ENCODE measurements at regions not wholly inside any gene's neighbourhood (a gene's known extent, or its start where the extent isn't known, plus 50 kb on each side); places are given as distances from the start of the nearest gene placed in this dataset.

- Mint-ChIP-seq H3K27me3 (no peaks in the 10 kb centered on the region), H3K4me3 (no peak overlapping the region), H3K9me3 (no peaks in the 10 kb centered on the region), H3K36me3 (peaks cover 10% of the 10 kb centered on the region), H3K4me1 (peaks cover 0 to 2% (median 1%) of the 10 kb centered on the region in 3 donors), H3K27ac (no peak overlapping the region)
Measured at GRCh38 chr5:60371065-60371464, 328.9 kb downstream of the DEPDC1B start.

DNA sequence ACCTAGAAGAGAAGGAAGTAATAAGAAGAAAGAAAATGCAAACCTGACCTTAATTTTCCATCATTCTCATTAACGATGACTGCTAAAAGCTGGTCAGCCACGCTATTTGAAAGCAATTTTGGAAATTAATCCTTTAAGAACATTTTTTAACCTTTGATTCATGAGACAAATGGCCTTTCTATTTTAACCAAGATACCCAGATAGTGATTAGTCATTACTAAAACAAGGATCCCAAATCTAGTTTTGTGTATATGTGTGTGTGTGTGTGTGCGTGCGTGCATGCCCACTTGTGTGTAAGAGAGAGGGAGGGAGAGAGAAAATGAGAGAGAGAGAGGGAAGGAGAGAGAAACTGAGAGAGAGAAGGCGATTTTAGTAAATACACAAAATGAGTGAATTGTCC is 329.5 kb downstream of the DEPDC1B start:
- Mint-ChIP-seq H3K9me3 (no peaks in the 10 kb centered on the region), H3K4me3 (no peak overlapping the region), H3K4me1 (peaks cover 0 to 2% (median 2%) of the 10 kb centered on the region in 3 donors), H3K36me3 (peaks cover 10% of the 10 kb centered on the region), H3K27me3 (no peaks in the 10 kb centered on the region), H3K27ac (no peak overlapping the region)

- H3K27ac Mint-ChIP-seq, result no peak overlapping the region
- H3K36me3 Mint-ChIP-seq, result peaks cover 9% of the 10 kb centered on the region
- no peaks in the 10 kb centered on the region for H3K9me3 Mint-ChIP-seq
- peaks cover 0 to 2% (median 2%) of the 10 kb centered on the region in 3 donors for H3K4me1 Mint-ChIP-seq
- no peak overlapping the region for H3K4me3 Mint-ChIP-seq
- H3K27me3 Mint-ChIP-seq, result no peaks in the 10 kb centered on the region
Measured at GRCh38 chr5:60369391-60369790, 330.6 kb downstream of the DEPDC1B start.

GRCh38 chr5:60368100-60368499 is 331.9 kb downstream of the DEPDC1B start:
- H3K4me3 Mint-ChIP-seq, result no peak overlapping the region
- H3K36me3 Mint-ChIP-seq, result peaks cover 7% of the 10 kb centered on the region
- H3K4me1 Mint-ChIP-seq, result peaks cover 0 to 2% (median 2%) of the 10 kb centered on the region in 3 donors
- H3K27ac Mint-ChIP-seq, result no peak overlapping the region
- no peaks in the 10 kb centered on the region for H3K27me3 Mint-ChIP-seq
- H3K9me3 Mint-ChIP-seq, result no peaks in the 10 kb centered on the region

DNA sequence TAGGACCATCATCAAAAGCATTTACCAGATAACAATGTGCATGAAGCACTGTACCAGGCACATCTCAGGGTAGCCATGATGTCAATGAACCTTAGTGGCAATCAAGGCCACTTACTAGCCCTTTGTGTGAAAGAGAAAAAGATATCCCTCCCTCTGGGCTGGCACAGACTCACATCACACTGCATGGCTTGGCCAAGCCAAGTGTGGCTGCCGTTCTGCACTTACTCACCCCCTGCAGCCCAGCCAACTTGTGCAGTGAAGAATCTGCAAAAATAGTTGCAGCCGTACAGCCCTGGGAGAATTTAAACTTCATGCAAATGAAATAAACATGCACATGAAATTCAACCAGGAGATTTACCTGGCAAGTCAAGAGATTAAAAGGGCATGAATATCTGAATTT is 333.5 kb downstream of the DEPDC1B start:
- Mint-ChIP-seq H3K4me1 (peaks cover 0 to 2% (median 2%) of the 10 kb centered on the region in 3 donors), H3K27me3 (no peaks in the 10 kb centered on the region), H3K36me3 (peaks cover 7% of the 10 kb centered on the region), H3K4me3 (no peak overlapping the region), H3K27ac (no peak overlapping the region), H3K9me3 (no peaks in the 10 kb centered on the region)

GRCh38 chr5:60365001-60365400 is 335.0 kb downstream of the DEPDC1B start:
- Mint-ChIP-seq H3K4me3 (no peak overlapping the region), H3K36me3 (peaks cover 5% of the 10 kb centered on the region), H3K9me3 (no peaks in the 10 kb centered on the region), H3K27me3 (no peaks in the 10 kb centered on the region), H3K4me1 (peaks cover 0 to 4% (median 2%) of the 10 kb centered on the region in 3 donors), H3K27ac (no peak overlapping the region)

DNA sequence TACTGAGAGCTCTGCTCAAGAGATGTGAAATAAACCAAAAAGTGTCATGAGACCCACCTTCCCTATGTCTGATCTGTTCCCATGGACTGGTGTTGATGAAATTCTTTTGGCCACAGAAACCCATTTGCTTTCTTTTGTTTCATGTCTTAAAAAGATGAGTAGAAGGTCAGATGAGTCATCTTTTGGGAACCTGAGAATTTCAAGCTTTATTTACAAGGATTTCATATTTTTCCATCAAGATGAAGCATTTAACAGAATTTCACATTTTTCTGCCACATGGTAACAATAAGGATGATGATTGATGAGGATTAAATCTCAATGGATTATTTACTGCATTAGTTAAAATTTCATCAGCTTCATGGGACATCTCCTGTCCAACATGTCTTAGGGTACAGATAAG is 337.8 kb downstream of the DEPDC1B start:
- Mint-ChIP-seq H3K4me1 (peaks cover 0 to 2% (median 2%) of the 10 kb centered on the region in 3 donors), H3K27ac (no peak overlapping the region), H3K27me3 (no peaks in the 10 kb centered on the region), H3K4me3 (no peak overlapping the region), H3K9me3 (peaks cover 0 to 3% (median 0%) of the 10 kb centered on the region in 3 donors), H3K36me3 (peaks cover 3% of the 10 kb centered on the region)

GRCh38 chr5:60360355-60360754 is 339.6 kb downstream of the DEPDC1B start:
- H3K36me3 Mint-ChIP-seq, result peaks cover 3% of the 10 kb centered on the region
- H3K4me1 Mint-ChIP-seq, result peaks cover 0 to 2% (median 0%) of the 10 kb centered on the region in 3 donors
- no peak overlapping the region for H3K27ac Mint-ChIP-seq
- no peaks in the 10 kb centered on the region for H3K27me3 Mint-ChIP-seq
- no peak overlapping the region for H3K4me3 Mint-ChIP-seq
- H3K9me3 Mint-ChIP-seq, result peaks cover 0 to 3% (median 0%) of the 10 kb centered on the region in 3 donors

- Mint-ChIP-seq H3K4me1 (peaks cover 0 to 3% (median 0%) of the 10 kb centered on the region in 3 donors), H3K9me3 (peaks cover 0 to 3% (median 0%) of the 10 kb centered on the region in 3 donors), H3K27ac (no peak overlapping the region), H3K27me3 (no peaks in the 10 kb centered on the region), H3K4me3 (no peak overlapping the region), H3K36me3 (peaks cover 3% of the 10 kb centered on the region)
Measured at GRCh38 chr5:60357302-60357701, 342.7 kb downstream of the DEPDC1B start.

DNA sequence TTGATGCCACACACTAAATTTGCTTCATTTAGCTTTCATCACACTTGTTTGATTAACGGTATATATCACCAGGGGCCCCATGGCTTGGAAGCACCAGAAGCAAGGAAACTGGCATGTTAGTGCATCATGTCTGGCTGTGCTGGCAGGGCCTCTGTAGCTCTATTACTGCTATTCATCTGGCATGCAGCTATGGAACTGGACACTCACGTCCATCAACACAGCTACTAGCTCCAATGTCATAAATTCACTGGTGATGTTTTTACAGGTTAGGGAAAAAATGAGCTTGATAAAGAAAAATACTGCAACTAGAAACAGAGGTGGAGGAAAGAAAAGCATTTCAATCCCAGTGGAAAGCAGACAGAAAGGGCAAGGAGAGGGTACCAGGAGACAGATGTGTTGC is 343.2 kb downstream of the DEPDC1B start:
- peaks cover 3% of the 10 kb centered on the region for H3K36me3 Mint-ChIP-seq
- no peak overlapping the region for H3K4me3 Mint-ChIP-seq
- H3K27ac Mint-ChIP-seq, result no peak overlapping the region
- H3K4me1 Mint-ChIP-seq, result peaks cover 0 to 3% (median 0%) of the 10 kb centered on the region in 3 donors
- peaks cover 0 to 3% (median 0%) of the 10 kb centered on the region in 3 donors for H3K9me3 Mint-ChIP-seq
- H3K27me3 Mint-ChIP-seq, result no peaks in the 10 kb centered on the region

- no peaks in the 10 kb centered on the region for H3K27me3 Mint-ChIP-seq
- H3K27ac Mint-ChIP-seq, result no peak overlapping the region
- H3K4me1 Mint-ChIP-seq, result peaks cover 0 to 1% (median 0%) of the 10 kb centered on the region in 3 donors
- H3K9me3 Mint-ChIP-seq, result peaks cover 0 to 3% (median 0%) of the 10 kb centered on the region in 3 donors
- H3K4me3 Mint-ChIP-seq, result no peak overlapping the region
- peaks cover 3% of the 10 kb centered on the region for H3K36me3 Mint-ChIP-seq
Measured at GRCh38 chr5:60355181-60355580, 344.8 kb downstream of the DEPDC1B start.

DNA sequence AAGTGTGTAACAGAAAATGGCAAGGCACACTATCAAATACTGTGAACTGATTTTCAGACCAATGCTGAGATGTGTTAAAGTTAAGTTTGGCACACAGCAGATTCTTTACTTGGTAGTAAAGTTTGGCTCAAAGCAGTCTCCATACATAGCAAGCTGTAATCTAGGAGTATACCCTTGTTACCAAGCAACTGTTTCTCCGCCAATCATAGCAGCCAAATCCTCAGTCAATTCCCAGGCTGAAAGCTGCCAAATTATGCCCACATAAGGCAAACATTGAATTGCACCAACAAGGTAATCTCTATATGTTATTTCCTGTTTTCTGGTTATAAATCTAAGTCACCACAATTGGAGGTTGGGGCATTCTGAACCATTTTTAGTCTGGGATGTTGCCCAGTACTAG is 345.7 kb downstream of the DEPDC1B start:
- H3K27me3 Mint-ChIP-seq, result no peaks in the 10 kb centered on the region

DNA sequence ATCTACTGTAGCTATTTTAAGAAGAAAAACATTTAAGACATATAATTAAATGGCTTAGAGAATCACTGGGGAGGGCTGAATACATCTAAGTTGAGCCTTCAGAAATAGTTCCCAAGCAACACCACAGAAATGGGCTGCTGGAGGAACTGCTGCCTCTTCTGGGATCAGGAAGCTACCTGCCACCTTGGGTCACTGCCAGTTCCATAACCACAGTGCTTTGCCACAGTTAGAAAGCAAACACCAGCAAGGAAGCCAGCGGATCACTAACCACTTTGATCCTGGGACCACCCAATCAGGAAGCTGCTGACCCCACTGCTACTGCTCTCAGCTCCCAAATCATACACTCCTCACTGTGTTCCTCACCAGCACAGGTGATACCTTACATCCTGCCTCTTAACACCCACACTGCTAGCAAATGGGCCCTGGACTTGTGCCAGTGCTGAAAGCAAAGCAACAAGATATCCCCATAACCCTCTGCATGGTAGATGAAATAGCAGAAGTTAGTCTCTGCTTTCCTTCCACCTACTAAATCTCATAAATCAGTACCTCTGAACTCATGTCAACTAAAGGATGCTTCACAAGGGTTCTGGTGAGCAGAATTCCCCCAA is 346.9 kb downstream of the DEPDC1B start:
- H3K4me1 Mint-ChIP-seq, result peaks cover 0 to 1% (median 0%) of the 10 kb centered on the region in 3 donors
- no peak overlapping the region for H3K27ac Mint-ChIP-seq
- no peaks in the 10 kb centered on the region for H3K9me3 Mint-ChIP-seq

More for the DNA sequence above, 345.7 kb downstream of the DEPDC1B start:
- Mint-ChIP-seq H3K4me1 (peaks cover 0 to 1% (median 0%) of the 10 kb centered on the region in 3 donors), H3K9me3 (no peaks in the 10 kb centered on the region), H3K4me3 (no peak overlapping the region), H3K27ac (no peak overlapping the region), H3K36me3 (no peaks in the 10 kb centered on the region)

DNA sequence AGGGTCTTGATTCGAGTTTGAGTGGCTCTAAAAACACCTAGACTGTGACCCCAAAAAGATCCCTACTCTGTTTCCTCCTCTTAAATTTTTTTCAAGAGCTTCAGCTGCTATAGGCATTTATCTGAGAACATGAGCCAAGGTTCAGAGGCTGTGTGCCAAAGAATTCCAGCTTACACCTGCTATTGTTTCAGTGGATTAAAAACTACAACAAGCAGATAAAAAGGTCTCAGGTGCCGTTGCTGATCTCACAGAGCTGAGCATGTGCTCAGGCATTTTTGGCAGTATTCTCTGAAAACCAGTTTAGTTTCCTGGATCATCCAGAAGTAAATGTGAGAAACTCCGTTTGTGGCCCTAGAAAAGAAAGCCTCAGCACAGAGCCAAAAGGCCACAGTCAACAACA is 349.2 kb downstream of the DEPDC1B start:
- Mint-ChIP-seq H3K36me3 (peaks cover 4% of the 10 kb centered on the region), H3K4me1 (peaks cover 0 to 1% (median 0%) of the 10 kb centered on the region in 3 donors), H3K9me3 (no peaks in the 10 kb centered on the region), H3K4me3 (no peak overlapping the region), H3K27ac (peak overlapping the region in 1 of 3 donors; percentile 45), H3K27me3 (peaks cover 1% of the 10 kb centered on the region)

More for the DNA sequence above, 346.9 kb downstream of the DEPDC1B start:
- Mint-ChIP-seq H3K36me3 (peaks cover 2% of the 10 kb centered on the region), H3K4me3 (no peak overlapping the region), H3K27me3 (no peaks in the 10 kb centered on the region)

DNA sequence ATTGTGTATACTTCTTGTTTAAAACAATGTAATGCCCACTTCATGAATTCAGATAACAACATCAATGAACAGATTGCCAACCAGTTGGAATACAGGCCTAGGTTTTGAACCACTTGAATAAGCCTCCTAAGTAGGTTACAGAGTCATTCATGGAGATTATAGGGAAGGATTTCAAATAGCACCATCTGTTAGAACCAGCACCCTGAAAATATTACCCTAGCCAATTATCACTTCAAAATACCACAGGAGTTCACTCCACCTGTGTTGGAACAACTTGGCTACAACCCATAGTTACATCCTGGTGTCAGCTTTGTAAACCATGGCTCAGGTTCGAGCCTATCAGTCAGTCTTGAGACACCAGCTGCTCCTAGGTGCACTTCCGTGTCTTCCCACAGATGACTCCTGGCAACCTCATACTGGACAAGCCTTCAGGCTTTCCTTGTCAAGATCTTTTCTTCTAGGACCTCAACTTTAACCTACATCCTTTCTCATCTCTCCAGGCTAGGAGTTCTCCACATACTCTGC is 350.0 kb downstream of the DEPDC1B start:
- Mint-ChIP-seq H3K36me3 (peaks cover 4% of the 10 kb centered on the region), H3K4me1 (peaks cover 0 to 1% (median 0%) of the 10 kb centered on the region in 3 donors), H3K27me3 (peaks cover 1% of the 10 kb centered on the region), H3K9me3 (no peaks in the 10 kb centered on the region), H3K27ac (peak overlapping the region in 1 of 3 donors; percentile 45), H3K4me3 (no peak overlapping the region)

GRCh38 chr5:60346393-60346792 is 353.6 kb downstream of the DEPDC1B start:
- Mint-ChIP-seq H3K9me3 (no peaks in the 10 kb centered on the region), H3K27ac (no peak overlapping the region), H3K4me3 (no peak overlapping the region), H3K4me1 (no peaks in the 10 kb centered on the region), H3K27me3 (peaks cover 1% of the 10 kb centered on the region), H3K36me3 (peaks cover 4% of the 10 kb centered on the region)

Measured in IgD-negative memory B cell (primary cell).